Occipital lobe (tissue), 1 donor: ENCODE measurements at regions not wholly inside any gene's neighbourhood (a gene's known extent, or its start where the extent isn't known, plus 50 kb on each side); places are given as distances from the start of the nearest gene placed in this dataset.
A peak's percentile ranks its signal among the peaks of the same experiment; 100 is the strongest.

Source experiments
- DNase-seq: peaks from one replicate; lab custom pipeline; 2025; lab: John Stamatoyannopoulos, UW

DNA sequence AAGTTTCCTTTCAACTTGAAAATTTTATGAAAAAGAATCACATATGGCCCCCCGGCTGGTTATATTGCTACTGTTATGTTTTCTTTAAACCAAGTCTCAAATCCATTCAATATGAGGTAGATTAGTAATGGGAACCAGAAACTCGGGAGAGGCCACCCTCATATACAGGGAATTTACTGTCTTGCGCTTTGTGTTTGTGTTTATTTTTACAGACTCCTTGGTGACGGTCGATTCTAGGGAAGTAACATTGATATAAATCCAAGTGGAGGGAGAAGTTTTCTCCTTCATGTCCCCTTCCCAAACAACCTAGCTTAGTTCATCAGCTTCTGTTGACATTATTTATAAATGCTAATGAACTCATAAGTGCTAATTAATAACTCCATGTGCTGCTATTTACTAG is 163.5 kb upstream of the LMO4 start:
- DNase-seq, result no peak

DNA sequence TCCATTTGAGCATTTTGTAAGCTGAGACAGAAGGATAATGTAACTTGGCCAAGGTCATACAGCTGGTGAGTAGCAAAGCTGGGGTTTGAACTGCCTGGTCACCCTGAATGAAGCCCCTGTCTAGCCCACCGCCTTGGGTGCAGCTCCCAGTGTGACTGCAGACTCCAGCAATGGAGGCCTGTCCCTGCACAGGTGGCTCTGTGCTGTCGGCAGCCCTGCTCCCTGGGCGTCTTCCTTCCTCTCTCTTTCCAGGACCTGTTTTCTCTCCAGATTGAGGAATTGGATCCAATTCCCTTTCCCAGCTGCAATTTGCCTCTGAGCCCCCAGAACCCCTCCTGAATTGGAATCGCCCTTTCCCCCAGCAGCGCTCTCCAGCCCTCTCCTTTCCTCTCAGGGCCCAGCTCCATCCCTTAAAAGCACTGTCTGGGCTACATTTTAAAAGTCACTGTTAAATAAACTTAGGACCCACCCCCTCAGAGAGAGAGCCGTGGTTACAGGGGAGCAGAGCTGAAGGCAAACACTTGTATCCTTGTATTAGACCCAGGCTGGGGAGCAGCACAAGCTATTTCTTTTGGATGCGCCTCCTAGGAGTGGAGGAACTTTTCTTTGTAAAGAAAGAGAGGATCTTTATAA is 161.4 kb upstream of the LMO4 start:
- no peak for DNase-seq

DNA sequence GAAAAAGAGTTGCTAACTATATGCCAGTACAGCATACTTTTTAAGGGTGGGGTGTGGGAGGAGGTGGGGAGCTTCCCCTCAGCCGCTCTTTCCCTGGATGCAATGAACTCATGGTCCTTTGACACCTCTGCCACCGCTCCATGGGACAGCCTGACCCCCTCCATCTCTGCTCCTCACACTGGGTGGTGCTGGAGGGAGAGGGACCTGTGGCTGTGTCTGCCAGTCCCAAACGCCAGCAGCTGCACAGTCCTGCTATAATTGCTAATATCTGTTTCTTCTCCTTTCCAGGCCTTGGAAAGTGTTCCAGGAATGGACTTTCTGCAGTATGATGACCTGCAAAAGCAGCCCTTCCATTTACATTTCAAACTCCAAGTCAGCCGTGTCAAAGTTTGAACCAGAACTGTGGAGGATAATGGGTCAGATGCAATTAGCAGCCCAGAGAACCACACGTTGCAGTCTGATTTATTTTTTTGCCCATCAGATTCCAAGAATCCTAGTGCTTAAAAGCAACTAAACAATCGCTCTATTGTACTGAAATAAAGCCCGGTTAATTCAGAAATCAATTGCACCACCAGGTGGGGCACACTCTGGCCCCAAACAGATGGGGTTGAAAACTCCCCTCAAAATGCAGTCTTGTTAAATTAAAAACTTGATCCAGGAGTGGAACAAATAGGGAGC is 160.7 kb upstream of the LMO4 start:
- DNase-seq, result no peak

DNA sequence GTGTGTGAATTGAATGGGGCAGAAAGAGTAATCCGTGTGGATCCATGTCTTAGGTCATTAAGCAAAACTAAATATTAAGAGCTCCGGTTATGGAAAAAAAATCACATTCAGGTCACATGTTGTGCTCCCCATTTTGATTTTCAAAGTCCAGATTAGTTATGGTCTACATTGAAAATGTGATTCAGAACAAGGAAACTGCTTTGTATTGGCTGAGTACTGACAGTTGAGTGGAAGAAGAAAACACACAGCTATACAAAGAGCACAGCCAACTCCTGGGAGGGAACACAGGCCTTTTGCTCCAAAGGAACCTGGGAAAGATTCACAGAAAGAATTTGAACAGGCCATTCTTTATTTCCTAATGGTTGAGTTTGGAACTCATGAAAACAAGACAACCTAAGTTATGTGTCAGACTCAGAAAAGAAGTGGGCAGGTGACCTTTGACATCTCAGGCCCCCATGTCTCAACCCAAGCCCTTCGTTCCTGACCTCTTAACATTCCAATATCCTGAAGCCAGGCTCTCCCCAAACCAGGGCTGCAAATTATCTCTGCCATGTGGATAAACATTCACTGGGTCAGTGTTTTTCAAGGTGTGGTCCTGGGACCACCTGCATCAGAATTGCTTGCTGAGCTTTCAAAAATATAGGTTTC is 159.3 kb upstream of the LMO4 start:
- DNase-seq, result no peak

DNA sequence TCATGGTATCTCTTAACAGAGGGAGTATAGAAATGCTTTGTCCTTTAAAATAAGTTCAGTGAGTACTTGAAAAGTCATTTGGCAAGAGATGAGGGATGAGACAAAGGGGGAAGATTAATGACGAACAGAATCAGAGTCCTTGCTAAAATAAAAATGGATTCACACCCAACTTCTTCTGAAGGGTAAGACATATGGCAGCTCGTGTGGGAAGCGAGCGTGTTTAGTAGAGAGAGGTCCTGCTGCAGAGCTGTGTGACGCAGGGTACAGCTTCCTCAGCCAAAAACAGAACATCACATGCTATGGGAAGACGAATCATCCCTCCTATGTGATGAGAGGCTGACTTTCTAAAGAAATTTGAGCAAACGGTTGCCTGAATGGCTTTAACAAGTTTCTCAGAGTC is 158.5 kb upstream of the LMO4 start:
- peak; percentile 60 for DNase-seq

DNA sequence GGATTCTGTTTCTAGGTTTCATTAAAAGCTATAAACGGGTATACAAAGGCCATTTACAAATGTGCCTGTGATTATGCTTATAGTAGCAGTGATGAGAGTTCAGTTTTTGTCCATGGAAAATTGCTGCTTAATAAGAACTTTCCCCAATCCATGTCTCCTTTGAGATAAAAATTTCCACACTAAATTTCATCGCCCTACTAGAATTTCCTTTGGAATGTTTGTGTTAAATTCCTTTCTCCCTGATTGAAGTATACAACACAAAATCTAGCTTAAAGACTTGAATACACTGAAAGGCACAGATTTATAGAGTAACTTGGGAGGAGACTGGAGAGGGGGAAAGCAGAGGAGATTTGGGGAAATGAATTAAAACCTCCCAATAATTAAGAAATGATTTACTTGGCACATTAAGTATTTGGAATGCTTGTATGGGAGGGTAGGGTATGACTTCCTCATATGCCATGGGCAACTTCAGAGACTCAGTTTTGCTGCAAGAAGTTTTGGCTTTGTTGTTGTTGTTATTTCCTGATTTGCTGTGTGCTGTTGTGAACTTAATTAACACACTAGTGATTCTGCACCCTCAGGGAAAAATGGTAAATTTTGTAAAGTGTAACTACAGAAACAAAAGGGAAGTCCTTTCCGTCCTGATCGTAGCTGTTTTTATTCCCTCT is 157.6 kb upstream of the LMO4 start:
- no peak for DNase-seq

DNA sequence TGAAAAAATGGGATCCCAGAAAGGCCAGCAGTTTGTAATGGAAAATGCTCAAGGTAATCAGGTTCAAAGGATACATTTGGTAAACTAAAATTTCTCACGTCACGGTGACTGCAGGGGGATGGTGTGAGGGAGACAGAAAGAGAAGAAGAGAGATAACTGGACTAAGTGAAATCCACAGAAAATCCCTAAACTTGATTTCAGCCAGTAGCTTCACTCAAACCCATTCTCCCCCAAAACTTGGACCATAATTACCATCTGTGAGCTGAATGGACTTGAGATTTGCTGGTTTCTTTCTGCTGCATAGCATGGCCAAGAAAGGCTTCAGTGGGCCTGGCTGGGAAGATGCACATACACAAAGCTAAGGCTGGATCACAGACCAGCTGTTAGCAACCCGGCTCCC is 155.4 kb upstream of the LMO4 start:
- DNase-seq, result no peak

DNA sequence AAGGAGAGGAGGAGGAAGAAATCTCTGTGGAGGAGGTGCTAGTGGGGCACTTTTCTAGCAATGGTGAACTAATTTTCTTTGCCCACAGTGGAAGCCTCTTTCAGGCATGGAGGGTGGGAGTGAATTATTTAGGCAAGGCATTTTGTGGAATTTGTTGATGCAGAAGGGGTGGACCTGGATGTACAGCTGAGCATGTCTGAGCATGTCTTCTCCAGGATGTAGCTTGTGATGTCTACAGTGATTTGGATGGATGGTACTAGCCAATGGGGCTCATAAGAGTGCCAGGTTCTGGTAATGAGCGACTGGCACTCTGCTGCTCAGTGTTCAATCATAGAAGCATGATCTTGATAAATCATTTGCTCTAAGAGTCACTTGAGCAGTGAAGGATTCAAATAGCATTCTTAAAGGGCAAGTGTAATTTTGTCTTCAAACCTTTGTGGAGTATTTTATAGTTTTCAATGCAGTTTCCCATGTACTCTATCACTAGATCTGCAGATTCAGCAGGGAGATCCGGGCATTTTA is 153.9 kb upstream of the LMO4 start:
- no peak for DNase-seq

DNA sequence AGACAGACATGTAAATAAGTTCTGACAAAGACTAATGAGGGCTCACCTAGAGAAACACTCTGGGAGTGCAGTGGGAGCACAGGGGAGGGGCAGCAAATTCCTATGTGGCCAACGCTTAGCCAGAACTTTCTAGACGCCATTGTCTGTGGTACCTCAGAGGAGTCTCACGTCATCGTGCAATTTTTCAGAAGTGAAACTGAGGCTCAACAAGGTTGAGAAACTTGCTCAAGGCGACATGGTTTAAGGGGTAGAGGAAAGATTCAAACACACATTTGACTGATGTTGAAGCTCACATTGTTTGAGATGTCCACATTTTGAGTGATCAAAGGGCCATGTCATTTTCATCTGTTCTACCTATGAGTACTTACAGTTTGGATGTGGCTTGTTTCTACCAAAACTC is 152.6 kb upstream of the LMO4 start:
- DNase-seq, result no peak

DNA sequence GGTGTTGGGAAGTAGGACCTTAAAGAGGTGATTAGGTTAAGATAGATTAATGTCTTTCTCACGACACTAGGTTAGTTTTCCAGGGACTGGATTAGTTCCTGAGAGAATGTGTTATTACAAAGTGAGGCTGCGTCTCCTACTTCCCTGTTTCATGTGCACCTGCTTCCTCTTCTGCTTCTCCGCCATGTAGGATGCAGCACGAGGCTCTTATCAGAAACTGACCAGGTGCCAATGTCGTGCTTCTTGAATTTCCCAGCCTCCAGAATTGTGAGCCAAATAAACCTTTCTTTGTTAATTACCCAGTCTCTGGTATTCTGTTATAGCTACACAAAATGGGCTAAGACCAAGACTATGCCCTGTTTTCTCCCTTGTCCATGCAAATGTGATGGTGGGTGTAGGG is 152.2 kb upstream of the LMO4 start:
- DNase-seq, result no peak

DNA sequence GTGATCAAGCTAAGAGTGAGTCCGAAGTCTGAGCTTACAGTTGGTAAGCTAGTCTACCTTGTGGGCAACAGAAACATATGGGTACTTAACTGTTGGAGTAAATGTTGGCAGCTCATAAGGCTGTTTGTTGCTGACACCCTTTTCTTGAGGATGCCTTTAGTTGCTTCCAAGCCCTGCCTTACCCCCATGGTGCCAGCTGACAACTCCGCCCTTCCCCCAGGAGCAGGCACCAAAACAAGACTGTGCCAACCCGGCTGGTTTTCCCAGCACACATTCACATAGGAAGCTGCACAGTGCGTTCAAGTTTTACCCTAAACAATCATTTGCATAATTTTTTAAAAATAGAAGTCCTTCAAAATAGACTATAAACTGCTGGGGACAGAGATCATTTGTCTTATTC is 150.2 kb upstream of the LMO4 start:
- peak; percentile 15 for DNase-seq

DNA sequence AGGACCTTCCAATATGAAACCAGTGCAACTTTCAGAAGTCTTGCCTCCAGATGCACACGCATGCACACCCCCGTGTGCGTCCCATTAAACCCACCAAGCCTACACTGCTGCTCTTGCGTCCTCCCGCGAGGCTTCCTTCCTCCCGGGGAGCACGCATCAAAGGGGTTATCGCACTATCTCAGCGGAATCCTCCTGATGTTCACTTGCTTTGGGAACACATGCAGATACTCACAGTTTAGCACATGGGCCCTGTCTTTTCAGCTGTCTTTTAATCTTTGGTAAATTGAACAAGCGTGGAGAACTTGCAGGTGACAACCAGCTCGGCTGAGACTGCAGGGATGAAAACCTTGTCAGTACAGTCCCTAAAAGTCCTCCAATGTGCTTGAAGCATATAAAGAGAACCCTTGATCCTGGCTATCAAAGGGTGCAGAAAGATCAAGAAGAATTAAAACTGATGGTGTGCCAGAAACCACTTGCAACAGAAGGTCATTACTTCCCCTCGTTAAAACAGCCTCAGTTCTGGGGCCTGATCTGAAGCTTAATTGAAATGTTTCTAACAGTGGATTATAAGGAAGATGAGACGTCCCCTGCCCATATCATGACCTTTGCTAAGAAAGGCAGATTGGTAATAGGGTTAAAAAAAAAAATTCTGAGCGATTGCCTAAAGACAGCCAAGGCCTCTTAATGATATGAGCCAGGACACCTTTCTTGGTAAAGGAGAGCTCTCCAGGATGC is 149.4 kb upstream of the LMO4 start:
- DNase-seq, result no peak

DNA sequence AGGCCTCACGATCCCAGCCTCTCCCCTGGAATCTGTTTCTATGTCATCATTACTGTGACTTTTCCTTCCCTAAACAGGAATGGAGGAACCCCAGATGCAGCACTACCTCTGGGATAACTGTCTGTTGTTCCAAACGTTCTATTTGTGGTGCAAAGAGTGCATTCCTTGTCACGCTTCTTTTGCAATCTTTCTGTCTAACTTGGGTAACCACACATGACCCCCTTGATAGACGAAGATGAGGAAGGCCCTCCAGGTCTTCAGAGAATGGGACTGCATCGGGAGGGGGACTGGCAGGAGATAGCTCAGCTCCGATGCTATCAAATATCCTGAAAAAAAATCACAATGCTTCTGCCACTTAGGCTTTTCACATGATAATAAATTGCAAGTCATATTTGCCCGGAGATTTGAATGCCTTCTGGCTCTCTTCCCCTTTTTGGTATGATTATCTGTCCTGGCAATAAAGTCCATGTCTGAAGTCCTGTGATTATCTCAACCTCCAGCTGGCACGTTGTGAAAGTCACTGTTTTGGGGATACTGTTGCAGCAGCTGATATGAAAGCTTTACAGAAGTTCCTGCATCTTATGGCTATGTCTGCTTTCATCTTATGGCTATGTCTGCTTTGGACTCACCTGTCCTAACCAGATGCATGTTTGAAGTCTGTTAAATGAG is 148.7 kb upstream of the LMO4 start:
- DNase-seq, result no peak

DNA sequence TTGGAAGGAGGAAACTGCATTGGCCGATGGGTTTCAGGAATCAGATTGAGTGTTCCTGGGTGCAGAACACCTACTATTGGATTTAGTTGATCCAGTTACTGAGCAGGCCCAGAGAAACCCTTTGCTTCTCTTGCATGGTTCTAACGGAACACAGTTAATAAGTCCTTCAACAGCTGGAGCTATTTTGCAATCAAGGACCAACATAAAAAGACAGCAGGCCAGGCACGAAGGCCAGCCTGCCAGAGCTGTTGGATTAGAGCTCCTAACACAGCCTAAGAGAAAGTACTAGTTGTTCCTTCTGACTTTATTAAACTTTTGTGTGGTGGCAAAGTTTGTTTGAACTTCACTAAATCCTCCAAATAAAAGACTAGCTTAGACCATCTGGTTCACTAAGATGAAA is 148.0 kb upstream of the LMO4 start:
- no peak for DNase-seq

DNA sequence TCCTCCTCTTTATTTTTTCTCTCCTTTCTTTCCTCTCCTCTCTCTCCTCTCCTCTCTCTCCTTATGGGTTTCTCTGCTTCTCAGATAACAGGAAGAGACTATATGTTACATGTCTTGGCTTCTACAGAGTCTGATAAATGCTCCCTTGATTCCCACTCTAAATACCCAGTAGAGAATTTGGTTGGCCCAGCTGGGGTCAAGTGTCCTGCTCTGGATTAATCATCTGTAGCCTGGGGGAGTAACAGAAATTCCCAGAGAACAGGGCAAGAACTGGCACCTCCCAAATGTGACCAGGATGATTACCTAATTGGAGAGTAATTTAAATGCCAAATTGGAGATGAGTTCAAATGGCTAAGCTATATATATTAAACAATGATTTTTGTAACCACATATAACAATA is 146.1 kb upstream of the LMO4 start:
- DNase-seq, result no peak

DNA sequence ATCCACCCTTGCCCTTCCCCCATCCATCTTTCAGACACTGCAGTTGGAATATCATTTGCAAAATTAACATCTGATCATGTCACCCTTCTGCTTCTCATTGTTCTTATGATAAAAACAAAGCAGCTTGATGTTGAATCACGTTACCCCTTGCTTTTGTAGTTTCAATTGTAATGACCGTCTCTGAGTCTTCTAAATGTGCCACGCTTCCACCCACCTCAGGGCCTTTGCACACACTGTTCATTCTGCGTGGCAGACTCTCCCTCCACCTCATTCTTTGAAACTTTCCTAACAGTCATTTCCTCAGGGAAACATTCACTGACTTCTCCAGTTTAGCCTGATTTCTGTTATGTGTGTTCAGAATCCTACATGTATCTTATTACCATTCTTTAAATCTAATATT is 143.6 kb upstream of the LMO4 start:
- no peak for DNase-seq

DNA sequence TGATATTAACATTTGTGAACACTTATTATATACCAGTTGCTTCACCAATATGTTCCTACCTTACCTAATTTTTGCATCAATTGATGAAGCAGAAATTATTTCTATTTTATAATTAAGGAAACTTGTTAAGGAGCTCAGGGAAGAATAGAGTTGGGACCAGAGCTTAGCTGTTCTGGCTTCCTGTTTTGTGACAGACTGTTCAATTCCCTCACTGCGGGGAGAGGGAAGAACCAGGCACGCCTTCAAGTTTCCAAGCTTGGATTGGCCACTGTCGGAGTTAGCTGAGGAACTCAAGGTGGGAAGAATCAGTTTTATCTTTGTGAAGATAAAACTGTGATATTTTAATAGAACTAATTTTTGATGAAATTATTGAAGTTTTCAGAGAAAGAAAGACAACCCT is 142.3 kb upstream of the LMO4 start:
- DNase-seq, result no peak

DNA sequence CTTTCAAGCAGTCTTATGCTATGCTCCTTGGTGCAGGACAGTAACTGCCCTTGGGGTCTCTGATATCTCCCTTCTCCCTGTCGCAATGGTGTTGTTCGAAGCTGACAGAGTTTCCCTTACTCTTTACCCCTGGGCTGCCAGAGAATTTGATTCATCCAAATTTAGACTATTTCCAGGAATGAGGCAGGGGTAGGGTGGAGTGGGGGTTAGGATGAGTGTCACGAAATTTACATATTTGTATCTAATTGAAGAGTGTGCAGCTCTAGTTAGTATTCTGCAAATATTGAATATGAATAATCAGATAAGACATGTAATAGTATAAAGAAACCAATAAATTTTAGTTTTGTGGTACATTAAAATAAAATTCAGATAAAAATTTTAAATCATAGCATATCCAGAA is 140.0 kb upstream of the LMO4 start:
- DNase-seq, result no peak

DNA sequence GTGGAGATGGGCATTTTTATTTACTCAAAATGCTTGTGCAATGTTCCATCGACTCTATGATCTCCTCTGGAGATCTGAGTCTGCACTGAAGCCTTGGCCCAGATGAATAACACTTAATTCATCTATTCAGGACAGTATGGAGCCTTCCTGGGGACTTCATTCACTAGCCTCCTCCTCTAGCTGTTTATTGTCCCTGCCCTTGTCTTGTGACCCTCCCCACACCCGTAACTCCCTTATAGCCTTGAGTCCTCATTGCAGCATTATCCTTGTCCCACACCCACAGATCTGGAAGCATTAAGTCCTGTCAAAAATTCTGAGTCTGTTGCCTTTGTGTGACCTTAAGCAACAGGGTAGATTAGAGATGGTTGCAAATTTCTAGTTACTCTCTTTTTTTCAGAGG is 138.3 kb upstream of the LMO4 start:
- DNase-seq, result no peak

DNA sequence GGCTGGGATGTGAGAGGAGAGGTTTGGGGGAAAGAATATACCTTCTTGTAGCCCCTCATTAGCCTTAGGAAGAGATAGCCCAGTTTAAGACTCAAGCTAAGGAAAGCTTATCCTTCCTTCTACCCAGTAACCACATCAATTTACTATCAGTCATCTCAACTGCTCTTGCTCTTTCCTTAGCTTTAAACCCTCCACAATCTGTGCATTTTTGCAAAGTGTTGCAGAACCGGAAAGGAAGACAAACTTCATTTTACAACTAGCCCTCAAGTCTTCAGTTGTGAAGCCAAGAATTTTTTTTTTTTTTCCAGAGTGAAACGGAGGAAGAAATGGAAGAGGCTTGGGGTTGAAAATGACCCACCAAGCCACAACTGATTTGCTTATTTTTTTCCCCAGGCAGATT is 137.0 kb upstream of the LMO4 start:
- no peak for DNase-seq

DNA sequence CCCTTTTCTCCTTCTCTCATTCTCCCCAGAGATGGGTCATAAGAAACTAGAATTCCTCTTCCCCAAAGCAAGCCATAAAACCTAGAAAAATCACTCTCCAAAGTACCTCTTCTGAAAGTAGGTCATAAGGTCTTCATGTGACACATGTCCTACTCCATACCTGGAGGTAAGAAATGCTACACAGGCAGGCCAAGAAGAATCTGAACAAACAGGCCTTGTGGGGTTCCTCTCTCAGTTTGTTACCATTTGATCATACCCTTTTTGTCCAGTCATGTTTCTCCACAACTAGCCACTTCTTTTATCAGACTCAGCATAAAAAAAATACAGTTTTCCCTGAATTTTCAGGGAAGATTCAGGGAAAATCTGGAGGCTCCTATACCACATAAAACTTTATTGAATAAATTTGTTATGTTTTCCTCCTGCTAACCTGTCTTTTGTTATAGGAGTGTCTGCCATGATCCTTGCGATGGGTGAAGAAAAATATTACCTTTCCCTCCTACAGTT is 134.4 kb upstream of the LMO4 start:
- no peak for DNase-seq
